Stimulated activated CD8-positive, alpha-beta memory T cell treated with anti-CD3 and anti-CD28 coated beads, Interleukin-15, amount 100 ng/mL, for 48 hours (primary cell): ENCODE measurements at regions not wholly inside any gene's neighbourhood (a gene's known extent, or its start where the extent isn't known, plus 50 kb on each side); places are given as distances from the start of the nearest gene placed in this dataset.
A peak's percentile ranks its signal among the peaks of the same experiment; 100 is the strongest.
"Not testable (repeated sequence)": the region's sequence is repeated elsewhere in the genome, so short reads cannot be mapped to it uniquely, and the experiment has no call there.

ENCODE experiments used
- DNase-seq, 2 donors: peaks; one replicate each; pipeline ENCODE4 v3.0.0-alpha.2; 2020; ENCODE audit warnings: low read depth in 2 of 2

DNA sequence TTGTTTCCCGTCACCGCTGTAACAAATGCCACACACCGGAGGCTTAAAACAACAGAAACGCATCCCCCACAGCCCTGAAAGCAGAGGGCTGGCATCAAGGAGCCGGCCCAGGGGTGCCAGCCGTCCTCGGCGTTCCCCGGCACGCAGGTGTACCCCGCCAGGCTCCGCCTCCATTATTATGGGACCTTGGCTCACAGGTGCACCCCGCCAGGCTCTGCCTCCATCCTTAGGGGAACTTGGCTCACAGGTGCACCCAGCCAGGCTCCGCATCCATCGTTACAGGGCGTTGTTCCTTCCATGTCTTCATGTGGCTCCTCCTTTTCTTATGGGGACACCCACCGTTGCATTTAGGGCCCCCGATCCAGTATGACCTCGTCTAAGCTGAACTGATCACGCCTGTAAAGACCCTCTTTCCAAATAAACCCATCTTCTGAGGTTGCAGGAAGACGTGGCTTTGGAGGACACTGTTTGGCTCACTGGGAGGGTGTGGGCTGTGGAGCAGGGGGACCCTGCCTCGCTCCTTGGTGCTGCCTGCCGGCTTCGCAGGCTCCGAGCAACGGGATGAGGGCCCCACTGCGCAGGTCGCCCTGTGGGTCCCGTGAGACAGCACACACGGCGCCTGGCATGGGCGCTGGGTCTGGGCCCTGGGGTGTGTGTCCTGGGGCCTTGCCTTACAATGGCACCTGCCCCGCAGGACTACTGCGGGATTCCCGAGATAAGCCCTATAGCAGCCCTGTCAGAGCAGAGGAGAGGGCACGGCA lies 154.9 kb upstream of the ZNF469 start:
- DNase-seq = not testable (repeated sequence)

DNA sequence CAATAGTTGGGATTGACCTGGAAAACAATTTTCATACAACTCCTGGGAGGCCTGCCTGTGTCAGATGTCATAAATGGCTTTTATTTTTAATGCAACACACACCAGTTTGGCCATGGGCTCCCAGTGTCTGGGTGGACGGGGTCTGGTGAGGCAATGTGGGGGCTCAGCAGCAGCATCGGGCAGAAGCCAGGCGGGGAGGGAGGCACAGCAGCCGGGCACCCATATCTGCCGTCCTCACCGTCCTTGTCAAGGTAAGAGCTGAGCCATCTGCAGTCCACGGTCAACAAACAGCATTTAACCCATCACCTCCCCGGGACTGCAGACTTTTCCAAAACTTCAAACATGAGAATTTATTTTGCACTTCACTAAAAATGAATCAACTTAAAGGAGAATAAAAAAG lies 154.0 kb upstream of the ZNF469 start:
- not testable (repeated sequence) for DNase-seq

DNA sequence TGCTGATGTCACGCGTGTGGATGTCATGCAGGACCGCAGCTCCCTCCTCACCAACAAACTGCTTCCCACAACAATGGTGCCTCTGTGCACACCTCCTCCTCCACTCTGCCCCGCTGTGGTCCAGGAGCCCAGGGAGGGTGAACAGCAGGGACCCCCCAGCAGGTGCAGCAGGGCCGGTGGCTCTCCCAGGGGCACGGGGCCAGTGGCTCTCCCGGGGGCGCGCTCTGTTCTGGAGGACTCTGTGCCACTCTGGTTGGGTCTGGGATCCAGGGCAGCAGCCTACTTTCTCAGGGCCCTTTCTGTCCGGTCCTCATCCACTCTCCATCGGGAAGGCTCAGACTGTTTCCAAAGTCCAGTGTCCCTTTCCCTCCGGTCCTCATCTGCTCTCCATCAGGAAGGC lies 153.0 kb upstream of the ZNF469 start:
- DNase-seq = not testable (repeated sequence)

- not testable (repeated sequence) for DNase-seq
Measured at GRCh38 chr16:88230276-88230966, 152.3 kb upstream of the ZNF469 start.

DNA sequence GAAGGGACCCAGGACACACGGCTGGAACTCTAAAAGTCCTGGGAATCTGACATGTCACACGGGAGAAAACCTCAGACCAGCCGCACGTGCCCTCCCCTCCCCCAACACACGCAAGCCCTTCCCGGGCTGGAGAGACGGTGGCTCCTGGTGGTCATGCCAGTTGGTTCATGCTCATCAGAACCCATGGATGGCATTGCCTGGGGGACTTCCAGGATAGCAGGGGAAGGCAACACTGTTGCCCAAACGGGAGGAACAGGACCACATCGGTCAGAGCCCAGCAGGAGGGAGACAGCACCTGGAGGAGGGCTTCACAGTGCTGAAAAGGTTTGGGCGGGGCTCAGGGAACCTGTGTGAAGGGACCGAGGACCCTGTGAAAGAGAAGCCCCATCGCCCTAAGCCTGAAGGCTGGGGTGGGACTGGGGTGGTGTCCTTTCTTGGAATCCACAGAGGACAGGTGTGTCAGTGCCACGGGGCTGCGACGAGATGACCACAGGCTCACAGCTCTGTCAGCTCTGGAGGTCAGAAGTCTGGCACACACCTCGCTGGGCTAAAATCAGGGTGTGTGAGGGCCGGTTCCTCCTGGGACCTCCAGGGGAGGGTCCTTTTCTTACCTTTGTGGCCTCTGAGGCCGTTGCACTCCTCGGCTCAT lies 151.7 kb upstream of the ZNF469 start:
- DNase-seq = not testable (repeated sequence)

DNA sequence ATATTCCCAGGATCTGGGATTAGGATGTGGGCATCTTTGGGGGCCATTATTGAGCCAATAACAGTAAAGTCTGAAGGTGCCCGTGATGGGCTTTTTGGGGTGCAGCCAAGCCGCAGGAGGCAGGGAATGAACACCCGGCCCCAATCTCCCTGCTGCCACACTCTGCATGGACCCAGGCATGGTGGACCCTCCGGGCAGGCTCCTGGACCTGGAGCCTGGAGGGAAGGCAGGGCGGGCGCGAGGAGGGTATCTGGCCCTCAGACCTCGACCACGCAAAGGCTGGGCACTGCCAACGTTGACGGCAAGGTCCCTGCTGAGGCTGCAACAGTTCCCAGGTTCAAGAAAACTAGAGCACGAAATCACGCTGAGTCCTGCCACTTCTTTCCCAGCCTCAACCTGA lies 150.9 kb upstream of the ZNF469 start:
- DNase-seq = not testable (repeated sequence)

- DNase-seq = not testable (repeated sequence)
Measured at GRCh38 chr16:88232401-88233258, 150.1 kb upstream of the ZNF469 start.

DNA sequence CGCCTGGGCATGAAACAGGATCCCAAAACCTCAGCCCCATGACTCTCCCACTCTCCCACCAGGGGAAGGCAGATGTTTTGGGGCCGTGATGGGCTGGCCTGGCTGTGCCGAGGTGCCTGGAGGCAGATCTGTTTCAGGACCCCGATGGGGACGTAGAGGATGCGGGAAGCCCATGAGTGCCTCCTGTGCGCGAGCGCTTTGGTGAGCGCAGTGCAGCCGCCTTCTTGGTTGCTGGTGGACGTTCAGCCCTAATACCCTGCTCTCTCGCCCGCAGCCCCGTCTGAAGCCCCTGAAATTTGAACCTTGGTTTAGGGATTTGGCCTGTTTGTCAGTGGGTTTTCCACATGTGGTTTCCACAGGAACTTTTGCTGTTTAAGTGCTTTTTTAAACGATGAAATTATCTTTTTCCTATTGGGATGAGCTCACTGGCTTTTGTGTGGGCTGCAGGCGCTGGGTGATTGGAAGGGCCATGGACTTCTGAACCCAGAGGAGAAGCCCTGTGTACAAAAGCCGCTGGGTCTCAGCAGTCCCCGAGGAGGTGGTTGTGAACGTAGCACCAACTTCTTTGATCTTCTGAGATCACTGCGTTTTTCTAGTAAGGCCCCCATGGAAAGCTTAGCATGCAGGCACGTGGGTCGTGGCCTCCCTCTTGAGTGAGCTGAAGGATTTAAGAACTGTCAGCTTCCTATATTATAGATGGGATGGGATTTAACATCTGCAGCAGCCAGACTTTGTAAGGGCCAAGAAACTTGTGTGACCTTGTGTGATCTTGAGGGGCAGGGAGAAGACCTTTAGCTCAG lies 148.9 kb upstream of the ZNF469 start:
- not testable (repeated sequence) for DNase-seq

- DNase-seq = not testable (repeated sequence)
Measured at GRCh38 chr16:88234421-88235271, 148.1 kb upstream of the ZNF469 start.

DNA sequence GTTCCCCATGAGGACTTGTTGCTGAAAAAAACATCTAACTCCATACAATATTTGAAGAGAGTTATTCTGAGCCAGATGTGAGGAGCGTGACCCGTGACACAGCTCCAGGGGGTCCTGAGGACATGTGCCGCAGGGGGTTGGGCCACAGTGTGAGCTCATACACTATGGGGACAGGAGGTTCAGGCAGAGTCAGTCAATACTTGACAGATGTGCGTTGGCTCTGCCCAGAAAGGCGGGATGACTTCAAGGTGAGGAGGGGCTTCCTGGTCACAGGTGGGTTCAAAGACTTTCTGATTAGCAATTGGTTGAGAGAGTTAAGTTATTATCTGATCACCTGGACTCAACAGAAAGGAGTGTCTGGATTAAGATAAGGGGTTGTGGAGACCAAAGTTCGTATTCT lies 147.1 kb upstream of the ZNF469 start:
- DNase-seq = not testable (repeated sequence)

- not testable (repeated sequence) for DNase-seq
Measured at GRCh38 chr16:88236229-88236628, 146.5 kb upstream of the ZNF469 start.

DNA sequence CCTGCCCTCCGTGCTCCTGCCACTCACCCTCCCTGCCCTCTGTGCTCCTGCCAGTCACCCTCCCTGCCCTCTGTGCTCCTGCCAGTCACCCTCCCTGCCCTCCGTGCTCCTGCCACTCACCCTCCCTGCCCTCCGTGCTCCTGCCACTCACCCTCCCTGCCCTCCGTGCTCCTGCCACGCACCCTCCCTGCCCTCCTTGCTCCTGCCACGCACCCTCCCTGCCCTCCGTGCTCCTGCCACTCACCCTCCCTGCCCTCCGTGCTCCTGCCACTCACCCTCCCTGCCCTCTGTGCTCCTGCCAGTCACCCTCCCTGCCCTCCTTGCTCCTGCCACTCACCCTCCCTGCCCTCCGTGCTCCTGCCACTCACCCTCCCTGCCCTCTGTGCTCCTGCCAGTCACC lies 145.4 kb upstream of the ZNF469 start:
- DNase-seq = not testable (repeated sequence)

- not testable (repeated sequence) for DNase-seq
Measured at GRCh38 chr16:88237761-88238415, 144.9 kb upstream of the ZNF469 start.

DNA sequence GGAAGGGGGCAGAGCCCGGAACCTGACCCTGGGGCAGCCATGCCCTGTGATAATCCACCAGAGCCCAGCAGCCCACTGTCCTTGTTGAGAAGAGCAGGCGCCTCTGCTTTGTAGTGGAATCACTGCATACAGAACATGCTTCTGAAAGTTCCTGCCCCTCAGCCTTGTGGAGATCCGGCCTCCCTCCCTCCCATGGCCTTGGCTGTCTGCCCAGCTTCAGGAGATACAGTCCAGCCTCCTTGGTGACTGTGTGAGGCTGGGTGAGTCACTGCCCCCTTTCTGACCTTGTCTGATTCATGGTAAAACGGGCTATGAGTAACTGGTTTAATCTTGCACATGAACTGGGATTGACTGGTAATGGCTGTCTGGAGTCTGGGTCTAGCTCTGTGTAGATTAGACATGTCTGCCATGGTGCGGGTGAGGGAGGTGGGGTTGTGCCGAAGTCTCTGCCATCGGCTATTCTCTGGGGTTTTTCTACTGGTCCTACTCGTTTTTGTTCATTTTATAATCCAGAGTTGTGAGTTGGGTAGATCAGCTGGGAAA lies 144.0 kb upstream of the ZNF469 start:
- peak; percentile 24 to 28 for DNase-seq

DNA sequence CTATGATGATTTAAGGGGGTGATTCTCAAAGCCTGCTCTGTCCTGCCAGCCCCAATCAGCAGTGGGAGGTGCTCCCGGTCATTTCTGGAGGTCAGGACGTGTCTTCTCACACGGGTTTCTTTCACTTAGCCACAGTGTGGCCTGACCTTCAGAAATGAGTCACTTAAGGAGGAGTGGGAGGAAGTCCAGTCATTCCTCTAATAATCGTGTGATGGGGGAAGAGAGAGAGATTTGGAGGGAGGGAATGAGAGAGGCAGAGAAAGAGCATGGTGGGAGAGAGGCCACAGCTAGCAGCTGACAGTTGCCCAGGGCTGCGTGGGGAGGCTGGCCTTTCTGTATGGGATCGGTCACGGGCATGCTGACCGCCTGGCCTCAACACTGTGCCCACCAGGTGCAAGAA lies 142.6 kb upstream of the ZNF469 start:
- not testable (repeated sequence) for DNase-seq

- DNase-seq = not testable (repeated sequence)
Measured at GRCh38 chr16:88240776-88241175, 142.0 kb upstream of the ZNF469 start.

DNA sequence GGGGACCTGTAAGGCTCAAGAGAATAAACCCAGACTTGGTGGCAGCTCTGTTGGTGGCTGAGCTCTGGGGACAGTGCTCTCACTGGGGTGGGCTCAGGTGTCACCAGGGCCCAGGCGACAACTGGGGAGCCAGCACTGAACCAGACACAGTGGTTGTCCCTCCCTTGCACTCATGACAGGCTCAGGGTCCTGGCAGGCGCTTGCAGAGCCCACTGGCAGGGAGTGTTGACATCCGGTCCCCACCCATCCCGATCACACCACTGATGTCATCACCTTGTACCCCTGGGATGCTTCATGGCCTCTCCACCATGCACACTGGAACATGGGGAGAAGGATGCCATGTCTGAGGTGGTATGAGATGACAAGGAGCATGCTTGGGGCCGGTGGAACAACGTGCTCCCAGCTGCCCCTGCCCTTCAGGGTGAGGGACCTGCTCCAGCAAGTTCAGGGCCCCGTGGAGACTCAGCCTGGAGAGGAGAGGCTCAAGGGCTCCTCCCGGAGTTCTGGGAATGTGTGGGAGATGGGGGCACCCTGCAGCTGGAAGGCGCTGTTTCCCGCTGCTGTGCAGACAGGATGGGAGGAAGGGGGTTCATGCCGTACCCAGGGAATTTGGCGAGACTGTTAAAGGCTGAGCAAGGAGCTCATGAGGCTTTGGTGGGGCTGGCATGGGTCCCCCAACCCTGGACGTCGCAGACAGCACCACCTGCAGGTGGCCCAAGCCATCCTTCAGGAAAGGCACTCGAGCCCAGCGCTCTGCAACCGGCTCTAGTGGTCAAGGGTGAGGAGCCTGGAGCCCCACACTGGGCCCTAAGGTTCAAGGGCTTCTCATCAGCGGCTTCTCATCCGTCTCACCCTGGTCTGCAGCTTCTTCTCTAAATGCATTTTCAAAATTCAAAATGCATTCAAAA lies 141.1 kb upstream of the ZNF469 start:
- not testable (repeated sequence) for DNase-seq
